ENCODE measurements at regions not wholly inside any gene's neighbourhood (a gene's known extent, or its start where the extent isn't known, plus 50 kb on each side); places are given as distances from the start of the nearest gene placed in this dataset.

DNA sequence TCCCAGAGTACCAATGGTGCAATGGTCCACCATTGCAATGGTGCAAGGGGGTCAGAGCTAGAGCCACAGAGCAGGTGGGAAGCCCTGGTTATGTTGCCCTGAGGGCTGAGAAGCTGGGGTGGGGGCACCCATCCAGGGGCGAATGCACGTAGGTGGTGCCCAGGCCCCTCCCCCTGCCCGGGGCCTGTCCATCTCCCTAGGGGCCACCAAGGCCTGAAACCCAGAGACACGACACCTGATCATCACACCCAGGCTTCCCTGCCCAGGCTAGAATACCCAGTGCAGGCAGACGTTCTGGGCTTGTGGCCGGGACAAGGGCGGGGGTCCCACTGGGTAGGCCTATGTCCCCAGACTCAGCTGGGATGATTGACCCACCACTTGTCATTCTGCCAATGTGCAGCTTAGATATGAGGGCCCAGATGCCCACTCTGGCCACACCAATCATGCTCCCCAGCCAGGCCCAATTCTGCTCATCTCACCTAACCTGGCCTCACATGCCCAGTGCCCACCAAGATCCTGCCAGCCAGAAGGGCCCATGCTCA, 83.2 kb downstream of the ALG10 start:
- TF ChIP-seq CTCF (IDR thresholded peaks at IDR 0.05) (no peak), POLR2AphosphoS5 (IDR thresholded peaks at IDR 0.05) (no peak), POLR2A (IDR thresholded peaks at IDR 0.05) (no peak), EP300 (IDR thresholded peaks at IDR 0.05) (no peak)

Measured in stomach (tissue), 4 donors.